ENCODE measurements at regions not wholly inside any gene's neighbourhood (a gene's known extent, or its start where the extent isn't known, plus 50 kb on each side); places are given as distances from the start of the nearest gene placed in this dataset.

DNA sequence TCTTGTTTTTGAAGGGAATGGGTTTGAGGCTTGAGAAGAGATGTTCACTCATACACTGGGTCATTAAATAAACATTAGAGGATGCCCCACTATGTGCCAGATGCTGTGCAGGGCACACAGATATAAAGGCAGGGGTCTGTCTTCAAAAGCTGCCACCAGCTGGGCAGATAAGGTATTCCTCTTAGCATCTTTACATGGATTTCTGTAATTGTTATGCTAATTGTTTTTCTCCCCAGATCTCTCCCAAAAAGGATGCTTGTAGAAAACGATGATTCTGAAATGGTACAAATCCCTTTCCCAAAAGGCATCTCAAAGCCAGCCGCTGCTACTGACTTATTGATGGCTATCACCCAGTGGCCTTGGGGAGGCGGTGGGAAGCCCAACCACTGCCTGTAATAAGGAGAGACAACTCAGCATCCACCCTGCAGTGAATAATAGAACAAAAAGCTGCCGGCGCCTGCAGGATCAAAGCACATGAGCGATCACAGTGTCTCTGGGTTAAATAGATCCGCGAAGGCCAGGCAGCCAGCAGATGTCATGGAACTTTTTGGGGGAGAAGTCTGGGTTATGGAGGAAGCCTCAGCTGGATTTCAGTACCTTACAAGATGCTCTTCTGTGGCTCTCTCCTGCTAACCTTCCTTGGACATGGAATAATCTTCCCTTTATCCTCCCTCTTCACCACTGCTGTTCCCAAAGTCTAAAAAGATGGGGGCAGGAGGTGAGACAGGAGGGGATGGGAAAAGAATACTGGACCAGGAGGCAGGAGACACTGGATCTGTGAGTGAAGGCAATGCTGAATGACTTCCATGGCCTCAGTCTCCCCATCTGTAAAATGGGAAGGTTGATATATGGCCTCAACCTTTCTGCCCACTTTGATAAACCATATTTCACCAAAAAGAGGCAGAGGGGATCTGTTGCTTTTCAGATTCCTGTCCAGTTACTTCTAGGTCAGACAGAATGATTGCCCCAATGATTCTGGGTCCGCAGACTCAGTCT lies 54.8 kb upstream of the CD34 start:
- H3K4me3 ChIP-seq (ENCODE audit: low read length in 3 of 3), result no peak overlapping the region
- H3K9me3 ChIP-seq (ENCODE audit: control insufficient read depth in 2 of 3, insufficient read depth in 1 of 3, low read length in 3 of 3), result no peaks in the 10 kb centered on the region
- H3K27ac ChIP-seq (ENCODE audit: low read depth in 2 of 2, low read length in 2 of 2), result no peak overlapping the region
- DNase-seq, result no peak
- H3K36me3 ChIP-seq (ENCODE audit: control insufficient read depth in 2 of 3, insufficient read depth in 3 of 3, low read length in 3 of 3), result no peaks in the 10 kb centered on the region
- FAIRE-seq, result no peak
- H3K9ac ChIP-seq (ENCODE audit: low read length in 3 of 3), result no peak overlapping the region
- peaks cover 0 to 10% (median 8%) of the 10 kb centered on the region in 3 donors for H3K4me1 ChIP-seq (ENCODE audit: control insufficient read depth in 2 of 3, insufficient read depth in 2 of 3, low read depth in 1 of 3, low read length in 3 of 3)
- intact Hi-C loops (cut with DNase I), result no loop called here
- TF ChIP-seq, protein P1, sequence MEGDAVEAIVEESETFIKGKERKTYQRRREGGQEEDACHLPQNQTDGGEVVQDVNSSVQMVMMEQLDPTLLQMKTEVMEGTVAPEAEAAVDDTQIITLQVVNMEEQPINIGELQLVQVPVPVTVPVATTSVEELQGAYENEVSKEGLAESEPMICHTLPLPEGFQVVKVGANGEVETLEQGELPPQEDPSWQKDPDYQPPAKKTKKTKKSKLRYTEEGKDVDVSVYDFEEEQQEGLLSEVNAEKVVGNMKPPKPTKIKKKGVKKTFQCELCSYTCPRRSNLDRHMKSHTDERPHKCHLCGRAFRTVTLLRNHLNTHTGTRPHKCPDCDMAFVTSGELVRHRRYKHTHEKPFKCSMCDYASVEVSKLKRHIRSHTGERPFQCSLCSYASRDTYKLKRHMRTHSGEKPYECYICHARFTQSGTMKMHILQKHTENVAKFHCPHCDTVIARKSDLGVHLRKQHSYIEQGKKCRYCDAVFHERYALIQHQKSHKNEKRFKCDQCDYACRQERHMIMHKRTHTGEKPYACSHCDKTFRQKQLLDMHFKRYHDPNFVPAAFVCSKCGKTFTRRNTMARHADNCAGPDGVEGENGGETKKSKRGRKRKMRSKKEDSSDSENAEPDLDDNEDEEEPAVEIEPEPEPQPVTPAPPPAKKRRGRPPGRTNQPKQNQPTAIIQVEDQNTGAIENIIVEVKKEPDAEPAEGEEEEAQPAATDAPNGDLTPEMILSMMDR (IDR thresholded peaks at IDR 0.05; ENCODE audit: borderline replicate concordance, extremely low read depth, insufficient read depth), result no peak
- no peaks in the 10 kb centered on the region for H3K27me3 ChIP-seq (ENCODE audit: control insufficient read depth, insufficient read depth, low read length)

DNA sequence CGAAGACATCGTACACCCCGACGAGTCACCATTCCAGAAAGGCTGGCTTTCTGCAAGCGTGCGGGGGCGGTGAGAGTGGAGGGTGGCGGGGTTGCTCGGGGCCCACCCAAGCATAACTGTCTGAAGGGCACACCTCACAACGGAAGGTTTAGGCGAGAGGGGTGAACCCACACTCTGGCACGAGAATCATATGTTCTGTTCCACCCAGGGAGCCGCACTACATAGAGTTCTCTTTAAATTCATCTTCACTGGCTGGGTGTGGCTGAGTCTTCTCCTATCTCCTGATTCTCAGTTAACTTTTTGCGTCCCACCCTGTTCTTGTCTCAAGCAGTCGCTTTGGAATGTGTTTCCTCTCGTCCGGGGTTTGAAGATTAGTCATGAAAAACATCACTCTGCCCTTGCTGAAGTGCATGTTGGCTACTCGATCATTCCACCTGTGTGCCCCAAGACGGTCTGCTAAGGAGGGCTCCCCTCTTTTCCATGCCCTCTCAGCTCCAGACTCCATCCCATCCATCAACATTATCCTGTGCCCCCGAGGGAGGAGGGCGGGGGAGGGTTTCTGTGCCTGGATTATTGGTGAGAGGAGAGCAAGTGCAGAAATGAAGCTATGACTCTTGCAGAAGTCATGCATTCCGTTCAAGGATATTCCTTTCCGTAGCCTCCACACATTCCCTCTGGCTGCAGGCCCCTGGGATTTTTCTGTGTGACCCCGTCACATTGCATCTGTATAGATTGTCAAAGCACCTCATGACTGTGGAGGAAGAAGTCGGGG lies 53.5 kb upstream of the CD34 start:
- Histone ChIP-seq H3K27ac (ENCODE audit: low read depth in 2 of 2, low read length in 2 of 2) (peak overlapping the region; percentile 71 to 93), H3K9me3 (ENCODE audit: control insufficient read depth in 2 of 3, insufficient read depth in 1 of 3, low read length in 3 of 3) (no peaks in the 10 kb centered on the region), H3K4me1 (ENCODE audit: control insufficient read depth in 2 of 3, insufficient read depth in 2 of 3, low read depth in 1 of 3, low read length in 3 of 3) (peaks cover 0 to 10% (median 8%) of the 10 kb centered on the region in 3 donors), H3K27me3 (ENCODE audit: control insufficient read depth, insufficient read depth, low read length) (peaks cover 4% of the 10 kb centered on the region), H3K9ac (ENCODE audit: low read length in 3 of 3) (peak overlapping the region in 1 of 3 donors; percentile 56), H3K4me3 (ENCODE audit: low read length in 3 of 3) (peak overlapping the region in 2 of 3 donors; percentile 34 to 72), H3K36me3 (ENCODE audit: control insufficient read depth in 2 of 3, insufficient read depth in 3 of 3, low read length in 3 of 3) (no peaks in the 10 kb centered on the region)
- FAIRE-seq (no peak), DNase-seq (no peak)
- TF ChIP-seq, protein P1 (IDR thresholded peaks at IDR 0.05; ENCODE audit: borderline replicate concordance, extremely low read depth, insufficient read depth), result no peak
- intact Hi-C loops (cut with DNase I), result loop anchor here (5.0 kb wide), 1 partner anchor 77 kb away; no protein-coding TSS in a partner anchor

DNA sequence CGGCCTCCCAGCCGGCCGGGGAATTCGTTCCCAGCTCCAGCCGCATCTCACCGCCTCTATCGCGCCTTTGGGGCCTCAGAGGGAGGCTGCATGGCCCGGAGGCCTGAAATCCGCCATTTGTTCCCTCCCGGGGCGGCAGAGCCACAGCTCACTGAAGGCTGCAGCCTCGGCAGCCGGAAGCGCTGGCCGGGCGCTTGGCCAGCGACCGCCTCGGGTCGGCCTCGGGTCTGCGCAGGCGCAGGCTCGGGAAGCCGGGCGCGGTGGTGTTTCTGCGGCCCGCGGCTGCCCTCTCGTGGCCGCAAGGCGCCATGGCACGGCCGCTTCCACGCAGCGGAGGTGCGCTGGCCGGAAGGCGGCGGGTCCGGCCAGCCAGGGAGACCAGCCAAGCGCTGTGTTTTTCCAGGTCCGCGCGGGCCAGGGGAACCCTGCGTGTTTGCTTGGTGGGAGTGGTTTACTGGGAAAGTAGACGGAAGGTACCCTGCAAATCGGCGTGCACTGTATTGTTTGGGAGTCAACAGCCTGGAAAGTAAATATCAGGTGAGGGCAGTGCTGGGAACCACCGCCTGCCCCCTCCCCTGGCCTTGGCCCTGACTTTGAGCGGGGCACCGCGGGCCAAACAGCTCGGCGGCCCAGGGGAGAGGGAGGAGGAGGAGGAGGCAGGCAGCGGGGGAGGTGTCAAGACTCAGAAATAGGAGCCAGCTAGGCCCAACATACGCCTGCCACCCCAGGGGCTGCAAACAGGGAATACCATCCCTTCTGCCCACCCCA lies 52.7 kb upstream of the CD34 start:
- Histone ChIP-seq H3K9ac (ENCODE audit: low read length in 3 of 3) (peak overlapping the region; percentile 40 to 83 (median 54)), H3K27me3 (ENCODE audit: control insufficient read depth, insufficient read depth, low read length) (peaks cover 4% of the 10 kb centered on the region), H3K27ac (ENCODE audit: low read depth in 2 of 2, low read length in 2 of 2) (peak overlapping the region; percentile 71 to 93), H3K4me3 (ENCODE audit: low read length in 3 of 3) (peak overlapping the region; percentile 34 to 72 (median 67)), H3K9me3 (ENCODE audit: control insufficient read depth in 2 of 3, insufficient read depth in 1 of 3, low read length in 3 of 3) (no peaks in the 10 kb centered on the region), H3K4me1 (ENCODE audit: control insufficient read depth in 2 of 3, insufficient read depth in 2 of 3, low read depth in 1 of 3, low read length in 3 of 3) (peaks cover 0 to 10% (median 8%) of the 10 kb centered on the region in 3 donors), H3K36me3 (ENCODE audit: control insufficient read depth in 2 of 3, insufficient read depth in 3 of 3, low read length in 3 of 3) (no peaks in the 10 kb centered on the region)
- TF ChIP-seq, protein P1 (IDR thresholded peaks at IDR 0.05; ENCODE audit: borderline replicate concordance, extremely low read depth, insufficient read depth), result peak; percentile 99
- DNase-seq (peak; percentile 93 to 97 (median 95)), FAIRE-seq (no peak)
- intact Hi-C loops (cut with DNase I), result loop anchor here (5.0 kb wide), 1 partner anchor 76 kb away; no protein-coding TSS in a partner anchor

Measured in kidney (tissue), 13 donors.